HEK293 (cell line): ENCODE measurements at regions not wholly inside any gene's neighbourhood (a gene's known extent, or its start where the extent isn't known, plus 50 kb on each side); places are given as distances from the start of the nearest gene placed in this dataset.

Source experiments
- CTCF ChIA-PET: fragments of 350-600 bp; formaldehyde crosslinking; extraction: SDS; loops from one replicate; lab custom pipeline; 2021; ENCODE audit warnings: antibody characterized with exemption; lab: Yijun Ruan, JAX
- POLR2A ChIA-PET: fragments of 300-600 bp; formaldehyde crosslinking; extraction: SDS; loops from one replicate; lab custom pipeline; 2020; ENCODE audit warnings: antibody characterized with exemption, inconsistent platforms; lab: Yijun Ruan, JAX
- H3K27ac ChIP-seq: fragments of 200-500 bp; sonication (Bioruptor generic); 2 replicates; pipeline ENCODE4 v1.5.1; 2014; ENCODE audit warnings: low read depth, low read length, control low read depth, inconsistent platforms; ENCODE audit errors: extremely low read depth
- H3K36me3 ChIP-seq, 2 experiments: fragments of 200-500 bp in 1 of 2; sonication (Bioruptor generic) in 1 of 2; 1 replicate in 1 of 2; 2 replicates in 1 of 2; pipeline ENCODE4 v1.5.1; 2014 to 2017; ENCODE audit warnings: inconsistent platforms in 2 of 2, low read length in 2 of 2; ENCODE audit not compliant: control insufficient read depth in 2 of 2, insufficient read depth in 1 of 2
- H3K4me1 ChIP-seq: fragments of 200-500 bp; sonication (Bioruptor generic); 2 replicates; pipeline ENCODE4 v1.5.1; 2014; ENCODE audit warnings: mild to moderate bottlenecking, low read length, inconsistent platforms; ENCODE audit not compliant: control insufficient read depth, insufficient read depth
- H3K4me3 ChIP-seq: 2 replicates; pipeline ENCODE4 v1.5.1; 2011; ENCODE audit warnings: low read depth, mild to moderate bottlenecking, control low read depth, low read length, moderate library complexity
- H3K9me3 ChIP-seq: fragments of 200-500 bp; sonication (Bioruptor generic); 2 replicates; pipeline ENCODE4 v1.5.1; 2014; ENCODE audit warnings: low read depth, low read length, inconsistent platforms; ENCODE audit not compliant: control insufficient read depth, insufficient read depth
- PBX3 ChIP-seq: sonication (generic); formaldehyde crosslinking; IDR thresholded peaks from 2 replicates; pipeline ENCODE4 v1.8.1; 2022; ENCODE audit warnings: mild to moderate bottlenecking, moderate library complexity, missing genetic modification reagents
- TCF7L2 ChIP-seq: IDR thresholded peaks from 2 replicates; pipeline ENCODE4 v1.6.1; 2011; ENCODE audit warnings: low read depth, mild to moderate bottlenecking, inconsistent platforms, low read length, moderate library complexity, borderline replicate concordance
- WT1 ChIP-seq: fragments of 450-650 bp; formaldehyde crosslinking; IDR thresholded peaks from 2 replicates; pipeline ENCODE4 v1.5.1; 2016; ENCODE audit warnings: missing biosample characterization, missing genetic modification characterization
- ZBTB20 ChIP-seq: fragments of 450-650 bp; formaldehyde crosslinking; IDR thresholded peaks from 2 replicates; pipeline ENCODE4 v1.5.1; 2016; ENCODE audit warnings: missing biosample characterization, missing genetic modification characterization
- ZBTB7A ChIP-seq: fragments of 450-650 bp; formaldehyde crosslinking; IDR thresholded peaks from 2 replicates; pipeline ENCODE4 v1.5.1; 2016; ENCODE audit warnings: low read depth, missing biosample characterization, missing genetic modification characterization
- ZFP41 ChIP-seq: fragments of 450-650 bp; formaldehyde crosslinking; IDR thresholded peaks from 2 replicates; pipeline ENCODE4 v1.5.1; 2016; ENCODE audit warnings: missing biosample characterization, missing genetic modification characterization, borderline replicate concordance
- ZNF10 ChIP-seq: fragments of 450-650 bp; formaldehyde crosslinking; IDR thresholded peaks from 2 replicates; pipeline ENCODE4 v1.5.1; 2017; ENCODE audit warnings: missing biosample characterization, missing genetic modification characterization
- ZNF132 ChIP-seq: fragments of 450-650 bp; formaldehyde crosslinking; IDR thresholded peaks from 2 replicates; pipeline ENCODE4 v1.5.1; 2017; ENCODE audit warnings: missing biosample characterization, missing genetic modification characterization, borderline replicate concordance
- ZNF155 ChIP-seq: fragments of 450-650 bp; formaldehyde crosslinking; IDR thresholded peaks from 2 replicates; pipeline ENCODE4 v1.5.1; 2016; ENCODE audit warnings: missing biosample characterization, missing genetic modification characterization
- ZNF184 ChIP-seq: fragments of 450-650 bp; IDR thresholded peaks from 2 replicates; pipeline ENCODE4 v1.5.1; 2018; ENCODE audit warnings: missing biosample characterization, mild to moderate bottlenecking, missing genetic modification characterization
- ZNF23 ChIP-seq: fragments of 450-650 bp; formaldehyde crosslinking; IDR thresholded peaks from 2 replicates; pipeline ENCODE4 v1.5.1; 2016; ENCODE audit warnings: missing biosample characterization, missing genetic modification characterization, borderline replicate concordance
- ZNF280D ChIP-seq: fragments of 450-650 bp; formaldehyde crosslinking; IDR thresholded peaks from 2 replicates; pipeline ENCODE4 v1.5.1; 2016; ENCODE audit warnings: missing biosample characterization, missing genetic modification characterization
- ZNF341 ChIP-seq: fragments of 450-650 bp; formaldehyde crosslinking; IDR thresholded peaks from 2 replicates; pipeline ENCODE4; 2016; ENCODE audit warnings: low read depth, missing biosample characterization, missing genetic modification characterization
- ZNF473 ChIP-seq: fragments of 450-650 bp; formaldehyde crosslinking; IDR thresholded peaks from 2 replicates; pipeline ENCODE4 v1.5.1; 2017; ENCODE audit warnings: missing biosample characterization, missing genetic modification characterization
- ZNF501 ChIP-seq: fragments of 450-650 bp; formaldehyde crosslinking; IDR thresholded peaks from 2 replicates; pipeline ENCODE4 v1.5.1; 2016; ENCODE audit warnings: missing biosample characterization, missing genetic modification characterization
- ZNF610 ChIP-seq: fragments of 450-650 bp; formaldehyde crosslinking; IDR thresholded peaks from 2 replicates; pipeline ENCODE4 v1.5.1; 2016; ENCODE audit warnings: missing biosample characterization, missing genetic modification characterization, borderline replicate concordance
- ZNF654 ChIP-seq: fragments of 450-650 bp; formaldehyde crosslinking; IDR thresholded peaks from 2 replicates; pipeline ENCODE4 v1.5.1; 2016; ENCODE audit warnings: low read depth, missing biosample characterization, missing genetic modification characterization
- ZSCAN16 ChIP-seq: fragments of 450-650 bp; formaldehyde crosslinking; IDR thresholded peaks from 2 replicates; pipeline ENCODE4 v1.5.1; 2016; ENCODE audit warnings: missing biosample characterization, missing genetic modification characterization
- ZSCAN18 ChIP-seq: fragments of 450-650 bp; formaldehyde crosslinking; IDR thresholded peaks from 2 replicates; pipeline ENCODE4 v1.5.1; 2016; ENCODE audit warnings: missing biosample characterization, missing genetic modification characterization
- ZSCAN23 ChIP-seq: fragments of 450-650 bp; formaldehyde crosslinking; IDR thresholded peaks from 2 replicates; pipeline ENCODE4 v1.5.1; 2016; ENCODE audit warnings: missing biosample characterization, missing genetic modification characterization
- TF ChIP-seq, protein P1 (sequence below): fragments of 450-650 bp; formaldehyde crosslinking; IDR thresholded peaks from 2 replicates; pipeline ENCODE4 v1.5.1; 2016; ENCODE audit warnings: missing biosample characterization, missing genetic modification characterization

DNA sequence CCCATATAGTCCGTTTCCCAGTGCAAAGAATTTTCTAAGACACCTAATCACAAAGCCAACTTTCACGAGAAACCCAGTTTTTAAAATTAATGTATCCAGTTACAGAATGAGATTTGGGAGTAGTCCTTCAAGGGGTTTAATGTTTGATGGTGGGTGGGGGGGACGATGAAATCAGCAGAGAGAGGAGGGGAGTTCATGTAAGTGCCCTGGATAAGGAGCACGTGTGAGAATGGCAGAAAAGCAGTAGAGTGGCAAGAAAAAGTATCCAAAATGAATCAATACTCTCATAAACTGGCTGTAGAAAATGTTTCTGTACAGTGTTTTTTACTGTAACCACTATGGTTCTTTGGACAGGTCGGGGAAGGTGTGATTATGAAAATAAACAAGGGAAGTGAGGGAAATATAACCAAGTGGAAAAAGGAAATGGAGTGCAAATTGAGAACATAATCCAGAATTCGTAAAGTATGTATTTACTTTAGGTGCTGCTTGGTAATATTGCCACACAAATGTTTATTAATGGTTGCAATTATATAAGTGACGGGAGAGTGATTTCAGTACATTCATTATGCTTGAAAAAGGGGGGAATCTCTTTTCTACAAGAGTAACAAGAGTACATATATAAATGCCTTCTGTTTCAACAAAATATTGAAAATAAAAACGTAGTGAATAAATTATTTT lies 118.7 kb upstream of the RRP15 start:
- no peak overlapping the region for H3K27ac ChIP-seq
- H3K4me3 ChIP-seq: no peak overlapping the region
- H3K9me3 ChIP-seq: no peaks in the 10 kb centered on the region
- POLR2A ChIA-PET: interaction anchor here (0.6 kb wide), 2 partner anchors 37 to 1224 kb away, joined by 4 to 5 read pairs; no protein-coding TSS in a partner anchor
- no peaks in the 10 kb centered on the region for H3K36me3 ChIP-seq
- TF ChIP-seq ZNF501: no peak
- TF ChIP-seq ZNF341 (tag by site-specific recombination): peak; percentile 79
- no peak for TF ChIP-seq ZNF184 (tag by site-specific recombination)
- CTCF ChIA-PET: interaction anchor here (0.7 kb wide), 1 partner anchor 1118 kb away, joined by 3 read pairs; no protein-coding TSS in a partner anchor
- H3K4me1 ChIP-seq: no peaks in the 10 kb centered on the region

DNA sequence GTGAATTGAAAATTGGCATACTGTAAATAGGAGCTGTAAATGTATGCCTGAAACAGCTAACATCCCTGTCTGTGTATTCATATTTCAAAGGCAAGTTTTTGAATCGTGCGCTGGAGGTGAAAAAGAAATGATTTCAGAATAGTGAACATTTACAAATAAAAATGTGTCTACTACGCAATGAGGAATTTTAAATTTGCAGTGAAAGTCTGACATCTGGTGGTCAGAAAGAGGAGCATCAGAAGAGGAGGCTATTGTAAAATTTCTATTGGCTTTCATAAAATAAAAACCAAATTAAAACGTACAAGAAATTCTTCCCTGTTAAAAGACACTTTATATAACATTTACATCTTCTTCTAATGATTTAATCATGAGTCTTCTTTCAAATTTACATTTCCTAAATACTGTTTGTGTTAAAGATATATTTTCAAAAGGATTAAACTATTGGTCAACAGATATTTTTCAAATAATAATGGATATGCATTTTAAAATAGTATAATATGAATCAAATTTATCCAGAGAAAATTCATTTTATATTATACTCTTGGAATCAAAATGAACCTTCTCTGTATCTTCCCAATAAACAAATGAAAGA lies 113.7 kb upstream of the RRP15 start:
- POLR2A ChIA-PET: no interaction called here
- CTCF ChIA-PET: interaction anchor here (0.6 to 1.1 kb wide), 11 partner anchors 13 to 1861 kb away, joined by 3 to 5 read pairs (median 3); no protein-coding TSS in a partner anchor
- TF ChIP-seq ZNF654 (tag by site-specific recombination) (peak; percentile 73), ZNF10 (tag by site-specific recombination) (no peak), ZNF610 (tag by site-specific recombination) (no peak), ZSCAN18 (no peak), ZSCAN23 (tag by site-specific recombination) (no peak), ZFP41 (tag by site-specific recombination) (no peak), TCF7L2 (no peak), PBX3 (no peak)
- H3K4me1 ChIP-seq: no peaks in the 10 kb centered on the region
- no peaks in the 10 kb centered on the region for H3K36me3 ChIP-seq
- H3K4me3 ChIP-seq: no peak overlapping the region
- H3K9me3 ChIP-seq: no peaks in the 10 kb centered on the region
- no peak overlapping the region for H3K27ac ChIP-seq

DNA sequence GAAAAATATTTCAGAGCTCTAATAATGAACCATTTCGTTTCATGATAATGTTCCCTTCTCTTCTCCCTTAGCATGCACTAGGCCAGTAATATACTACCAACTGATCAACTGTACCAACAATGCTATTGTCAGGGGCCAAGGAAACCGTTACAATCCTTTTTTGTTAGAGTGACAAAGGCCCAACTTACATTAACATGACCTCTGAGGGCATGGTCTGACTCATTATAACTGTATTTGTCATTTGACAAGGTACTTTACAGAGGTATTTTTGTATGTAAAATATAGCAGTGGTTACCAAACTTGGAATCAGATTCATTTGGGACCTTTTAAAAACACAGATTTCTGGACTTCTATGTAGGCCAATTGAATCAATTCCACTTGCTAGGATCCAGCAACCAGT lies 102.6 kb upstream of the RRP15 start:
- no peaks in the 10 kb centered on the region for H3K36me3 ChIP-seq
- H3K27ac ChIP-seq: no peak overlapping the region
- ChIA-PET POLR2A (no interaction called here), CTCF (interaction anchor here (0.6 kb wide), 2 partner anchors 88 to 1098 kb away, joined by 3 to 5 read pairs; no protein-coding TSS in a partner anchor)
- H3K9me3 ChIP-seq: no peaks in the 10 kb centered on the region
- H3K4me1 ChIP-seq: no peaks in the 10 kb centered on the region
- no peak overlapping the region for H3K4me3 ChIP-seq
- TF ChIP-seq ZNF473 (tag by site-specific recombination) (no peak), ZSCAN16 (tag by site-specific recombination) (no peak), ZNF155 (tag by site-specific recombination) (no peak), ZNF132 (tag by site-specific recombination) (no peak), WT1 (tag by site-specific recombination) (no peak), ZBTB20 (tag by site-specific recombination) (no peak), ZNF280D (tag by site-specific recombination) (no peak), ZBTB7A (tag by site-specific recombination) (no peak), ZNF23 (tag by site-specific recombination) (no peak)
- TF ChIP-seq, protein P1, sequence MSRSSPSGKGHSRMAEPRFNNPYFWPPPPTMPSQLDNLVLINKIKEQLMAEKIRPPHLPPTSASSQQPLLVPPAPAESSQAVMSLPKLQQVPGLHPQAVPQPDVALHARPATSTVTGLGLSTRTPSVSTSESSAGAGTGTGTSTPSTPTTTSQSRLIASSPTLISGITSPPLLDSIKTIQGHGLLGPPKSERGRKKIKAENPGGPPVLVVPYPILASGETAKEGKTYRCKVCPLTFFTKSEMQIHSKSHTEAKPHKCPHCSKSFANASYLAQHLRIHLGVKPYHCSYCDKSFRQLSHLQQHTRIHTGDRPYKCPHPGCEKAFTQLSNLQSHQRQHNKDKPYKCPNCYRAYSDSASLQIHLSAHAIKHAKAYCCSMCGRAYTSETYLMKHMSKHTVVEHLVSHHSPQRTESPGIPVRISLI (tag by site-specific recombination): no peak
